NB4 (cell line): ENCODE measurements at regions not wholly inside any gene's neighbourhood (a gene's known extent, or its start where the extent isn't known, plus 50 kb on each side); places are given as distances from the start of the nearest gene placed in this dataset.

ENCODE experiments used
- DNase-seq: peaks from one replicate; pipeline ENCODE4 v3.0.0; 2010; ENCODE audit warnings: low read depth
- H3K4me3 ChIP-seq: one replicate; pipeline ENCODE4 v1.5.1; 2011; ENCODE audit warnings: mild to moderate bottlenecking, low read depth, low read length, moderate library complexity
- MYC ChIP-seq: IDR thresholded peaks from 2 replicates; pipeline ENCODE4 v1.6.1; 2011; ENCODE audit warnings: low read depth, low read length
- POLR2A ChIP-seq: IDR thresholded peaks from 2 replicates; pipeline ENCODE4 v1.6.1; 2011; ENCODE audit warnings: mild to moderate bottlenecking; ENCODE audit not compliant: insufficient read length; ENCODE audit errors: extremely low read depth
- TF ChIP-seq, protein P1 (sequence below): IDR thresholded peaks from one replicate; pipeline ENCODE4 v1.5.1; 2012; ENCODE audit warnings: low read depth, low read length
- TF ChIP-seq, protein P2 (sequence below): IDR thresholded peaks from 2 replicates; pipeline ENCODE4 v1.6.1; 2011; ENCODE audit warnings: low read depth, low read length

DNA sequence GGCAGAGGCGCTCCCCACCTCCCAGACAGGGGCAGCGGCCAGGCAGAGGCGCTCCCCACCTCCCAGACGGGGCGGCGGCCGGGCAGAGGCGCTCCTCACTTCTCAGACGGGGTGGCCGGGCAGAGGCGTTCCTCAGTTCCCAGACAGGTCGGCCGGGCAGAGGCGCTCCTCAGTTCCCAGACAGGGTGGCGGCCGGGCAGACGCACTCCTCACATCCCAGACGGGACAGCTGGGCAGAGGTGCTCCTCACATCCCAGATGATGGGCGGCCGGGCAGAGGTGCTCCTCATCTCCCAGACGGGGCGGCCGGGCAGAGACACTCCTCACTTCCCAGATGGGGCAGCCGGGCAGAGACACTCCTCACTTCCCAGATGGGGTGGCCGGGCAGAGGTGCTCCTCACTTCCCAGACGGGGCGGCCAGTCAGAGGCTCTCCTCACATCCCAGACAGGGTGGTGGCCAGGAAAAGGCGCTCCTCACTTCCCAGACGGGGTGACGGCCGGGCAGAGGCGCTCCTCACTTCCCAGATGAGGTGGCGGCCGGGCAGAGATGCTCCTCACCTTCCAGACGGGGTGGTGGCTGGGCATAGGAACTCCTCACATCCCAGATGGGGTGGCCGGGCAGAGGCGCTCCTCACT, 75.1 kb downstream of the CARTPT start:
- TF ChIP-seq MYC, result no peak
- TF ChIP-seq, protein P1, sequence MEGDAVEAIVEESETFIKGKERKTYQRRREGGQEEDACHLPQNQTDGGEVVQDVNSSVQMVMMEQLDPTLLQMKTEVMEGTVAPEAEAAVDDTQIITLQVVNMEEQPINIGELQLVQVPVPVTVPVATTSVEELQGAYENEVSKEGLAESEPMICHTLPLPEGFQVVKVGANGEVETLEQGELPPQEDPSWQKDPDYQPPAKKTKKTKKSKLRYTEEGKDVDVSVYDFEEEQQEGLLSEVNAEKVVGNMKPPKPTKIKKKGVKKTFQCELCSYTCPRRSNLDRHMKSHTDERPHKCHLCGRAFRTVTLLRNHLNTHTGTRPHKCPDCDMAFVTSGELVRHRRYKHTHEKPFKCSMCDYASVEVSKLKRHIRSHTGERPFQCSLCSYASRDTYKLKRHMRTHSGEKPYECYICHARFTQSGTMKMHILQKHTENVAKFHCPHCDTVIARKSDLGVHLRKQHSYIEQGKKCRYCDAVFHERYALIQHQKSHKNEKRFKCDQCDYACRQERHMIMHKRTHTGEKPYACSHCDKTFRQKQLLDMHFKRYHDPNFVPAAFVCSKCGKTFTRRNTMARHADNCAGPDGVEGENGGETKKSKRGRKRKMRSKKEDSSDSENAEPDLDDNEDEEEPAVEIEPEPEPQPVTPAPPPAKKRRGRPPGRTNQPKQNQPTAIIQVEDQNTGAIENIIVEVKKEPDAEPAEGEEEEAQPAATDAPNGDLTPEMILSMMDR, result no peak
- TF ChIP-seq, protein P2, sequence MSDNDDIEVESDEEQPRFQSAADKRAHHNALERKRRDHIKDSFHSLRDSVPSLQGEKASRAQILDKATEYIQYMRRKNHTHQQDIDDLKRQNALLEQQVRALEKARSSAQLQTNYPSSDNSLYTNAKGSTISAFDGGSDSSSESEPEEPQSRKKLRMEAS, result no peak
- TF ChIP-seq POLR2A, result no peak
- no peak overlapping the region for H3K4me3 ChIP-seq
- DNase-seq, result no peak

DNA sequence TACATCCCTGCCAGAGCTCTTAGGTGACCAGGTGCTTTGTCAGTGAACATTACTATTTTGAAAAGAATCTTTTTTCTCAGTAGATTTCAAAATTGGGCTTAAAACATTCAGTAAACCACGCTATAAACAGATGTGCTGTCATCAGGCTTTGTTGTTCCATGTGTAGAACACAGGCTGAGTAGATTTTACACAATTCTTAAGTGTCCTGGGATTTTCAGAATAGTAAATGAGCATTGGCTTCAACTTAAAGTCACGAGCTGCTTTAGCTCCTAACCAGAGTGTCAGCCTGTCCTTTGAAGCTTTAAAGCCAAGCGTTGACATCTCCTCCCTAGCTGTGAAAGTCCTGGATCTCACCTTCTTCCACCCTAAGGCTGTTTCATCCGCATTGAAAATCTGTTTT, 83.6 kb downstream of the CARTPT start:
- no peak for TF ChIP-seq POLR2A
- TF ChIP-seq, protein P2, result no peak
- TF ChIP-seq MYC, result no peak
- TF ChIP-seq, protein P1, result no peak
- no peak overlapping the region for H3K4me3 ChIP-seq
- DNase-seq, result no peak

DNA sequence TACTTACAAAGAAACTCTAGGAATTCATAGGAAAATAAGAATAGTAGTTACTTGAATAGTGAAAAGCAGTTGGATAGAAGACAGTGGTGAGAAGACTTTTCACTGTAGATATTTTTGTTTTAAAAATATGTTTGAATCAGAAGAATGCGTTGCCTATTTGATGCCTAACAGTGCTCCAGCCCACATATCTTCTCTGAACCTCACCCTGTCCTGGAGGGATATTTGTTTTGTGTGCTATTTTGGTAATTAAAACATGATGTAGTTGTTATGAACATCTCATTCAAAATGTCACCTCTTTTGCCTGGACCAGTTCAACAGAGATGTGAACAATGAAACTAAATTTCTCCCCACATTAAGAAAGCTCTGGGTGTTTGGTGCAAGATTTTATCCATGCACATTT, 87.6 kb downstream of the CARTPT start:
- no peak for DNase-seq
- TF ChIP-seq, protein P2, result no peak
- TF ChIP-seq POLR2A, result no peak
- TF ChIP-seq, protein P1, result no peak
- TF ChIP-seq MYC, result no peak
- H3K4me3 ChIP-seq, result no peak overlapping the region

DNA sequence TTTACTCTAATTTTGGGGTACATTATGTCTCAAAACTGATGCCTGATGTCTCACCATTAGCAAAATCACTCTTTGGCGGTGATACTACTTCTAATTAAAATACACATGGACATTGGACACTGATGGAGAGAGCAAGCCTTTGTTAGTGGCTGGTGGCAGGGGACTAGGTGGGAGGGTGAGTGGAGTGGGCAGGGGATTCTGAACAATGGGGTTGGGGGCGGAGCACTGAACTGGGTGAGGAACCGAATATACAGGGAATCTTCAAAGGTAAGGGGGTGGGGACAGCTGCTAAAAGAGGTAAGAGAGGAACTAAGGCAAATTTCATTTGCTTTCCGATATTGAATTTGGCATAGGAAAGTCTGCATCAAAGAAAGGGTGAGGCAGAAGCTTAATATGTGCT, 88.8 kb downstream of the CARTPT start:
- DNase-seq, result no peak
- no peak overlapping the region for H3K4me3 ChIP-seq
- no peak for TF ChIP-seq POLR2A
- TF ChIP-seq, protein P2, result no peak
- TF ChIP-seq MYC, result no peak
- TF ChIP-seq, protein P1, result no peak

DNA sequence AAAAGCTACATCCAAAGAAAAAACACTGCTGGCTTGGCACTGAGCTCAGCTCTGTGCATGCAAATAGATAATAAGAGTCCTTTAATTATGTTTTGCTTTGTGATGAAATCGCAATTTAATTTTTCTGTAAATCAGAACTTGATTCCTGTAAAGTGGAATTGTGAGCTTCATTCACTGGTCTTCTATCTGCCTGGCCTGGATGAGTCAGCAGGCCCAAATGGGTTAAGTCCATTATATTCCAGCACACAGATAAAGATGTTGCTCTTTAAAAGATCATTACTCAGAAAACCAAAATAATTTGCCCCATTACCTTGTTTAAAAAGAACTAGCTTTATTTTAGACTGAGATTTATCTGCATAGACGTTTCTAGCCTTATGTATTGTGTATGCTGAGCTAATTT, 90.4 kb downstream of the CARTPT start:
- TF ChIP-seq MYC, result no peak
- TF ChIP-seq, protein P2, result no peak
- no peak for DNase-seq

DNA sequence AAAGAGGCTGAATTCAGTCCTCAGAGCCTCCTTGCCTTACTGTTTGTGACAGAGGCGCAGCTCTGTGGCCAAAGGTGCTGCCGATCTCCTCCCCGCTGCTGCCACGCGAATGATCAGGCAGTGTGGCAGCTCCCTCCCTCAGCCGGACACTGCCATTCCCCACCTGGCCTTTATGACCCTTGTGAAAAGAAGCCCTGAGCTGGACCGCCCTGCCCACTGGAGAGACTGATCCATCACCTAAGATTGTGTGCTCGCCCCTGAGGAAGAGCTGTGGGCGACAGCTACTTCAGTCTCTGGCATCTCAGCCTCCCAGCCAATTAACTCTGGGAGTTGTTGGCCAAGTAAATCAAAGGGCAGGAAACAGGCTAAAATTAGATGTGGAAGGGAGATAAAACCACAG, 90.9 kb downstream of the CARTPT start:
- TF ChIP-seq MYC (no peak), POLR2A (no peak)
- TF ChIP-seq, protein P2, result no peak
- TF ChIP-seq, protein P1, result no peak
- no peak for DNase-seq
- H3K4me3 ChIP-seq, result no peak overlapping the region

More for the DNA sequence above, 90.4 kb downstream of the CARTPT start:
- no peak overlapping the region for H3K4me3 ChIP-seq
